HepG2 (cell line): ENCODE measurements at regions not wholly inside any gene's neighbourhood (a gene's known extent, or its start where the extent isn't known, plus 50 kb on each side); places are given as distances from the start of the nearest gene placed in this dataset.

ENCODE experiments used
- AKAP8 ChIP-seq: sonication (generic); formaldehyde crosslinking; IDR thresholded peaks from 2 replicates; pipeline ENCODE4 v1.5.1; 2020; ENCODE audit warnings: mild to moderate bottlenecking, missing genetic modification reagents
- ATF1 ChIP-seq: IDR thresholded peaks from 2 replicates; pipeline ENCODE4 v1.6.1; 2016; ENCODE audit warnings: mild to moderate bottlenecking, control low read depth
- ATF3 ChIP-seq: sonication (generic); formaldehyde crosslinking; IDR thresholded peaks from 2 replicates; pipeline ENCODE4 v1.4.0; 2020; ENCODE audit warnings: missing genetic modification reagents
- CBX5 ChIP-seq: sonication (generic); formaldehyde crosslinking; IDR thresholded peaks from 2 replicates; pipeline ENCODE4 v1.4.0; 2020; ENCODE audit warnings: missing genetic modification reagents, borderline replicate concordance
- FOXO1 ChIP-seq: sonication (generic); formaldehyde crosslinking; IDR thresholded peaks from 2 replicates; pipeline ENCODE4 v1.4.0; 2020; ENCODE audit warnings: missing genetic modification reagents
- JUN ChIP-seq: sonication (generic); formaldehyde crosslinking; IDR thresholded peaks from 2 replicates; pipeline ENCODE4 v1.4.0; 2020; ENCODE audit warnings: mild to moderate bottlenecking, missing genetic modification reagents
- RBAK ChIP-seq: sonication (generic); formaldehyde crosslinking; IDR thresholded peaks from 2 replicates; pipeline ENCODE4 v1.5.1; 2020; ENCODE audit warnings: mild to moderate bottlenecking, missing genetic modification reagents
- RELA ChIP-seq: sonication (generic); formaldehyde crosslinking; IDR thresholded peaks from 2 replicates; pipeline ENCODE4 v1.4.0; 2020; ENCODE audit warnings: missing genetic modification reagents
- RXRA ChIP-seq: sonication (generic); formaldehyde crosslinking; IDR thresholded peaks from 2 replicates; pipeline ENCODE4 v1.5.1; 2020; ENCODE audit warnings: missing genetic modification reagents
- YEATS2 ChIP-seq: sonication (generic); formaldehyde crosslinking; IDR thresholded peaks from 2 replicates; pipeline ENCODE4 v1.4.0; 2020; ENCODE audit warnings: missing genetic modification reagents, borderline replicate concordance
- ZFP90 ChIP-seq: sonication (generic); formaldehyde crosslinking; IDR thresholded peaks from 2 replicates; pipeline ENCODE4 v1.8.0; 2022; ENCODE audit warnings: missing genetic modification reagents, mild to moderate bottlenecking, inconsistent platforms, borderline replicate concordance
- ZKSCAN5 ChIP-seq: sonication (generic); formaldehyde crosslinking; IDR thresholded peaks from 2 replicates; pipeline ENCODE4 v1.5.1; 2020; ENCODE audit warnings: mild to moderate bottlenecking, missing genetic modification reagents
- ZNF256 ChIP-seq: sonication (generic); formaldehyde crosslinking; conservative IDR thresholded peaks from 2 replicates; pipeline ENCODE4 v1.4.0; 2020; ENCODE audit warnings: missing genetic modification reagents
- TF ChIP-seq, protein P1 (sequence below): sonication (generic); formaldehyde crosslinking; IDR thresholded peaks from 2 replicates; pipeline ENCODE4 v1.5.1; 2020; ENCODE audit warnings: mild to moderate bottlenecking, missing genetic modification reagents, borderline replicate concordance
- TF ChIP-seq, protein P2 (sequence below): IDR thresholded peaks from 2 replicates; pipeline ENCODE4 v1.6.1; 2016; ENCODE audit warnings: low read depth, borderline replicate concordance
- TF ChIP-seq, protein P3 (sequence below): sonication (generic); formaldehyde crosslinking; IDR thresholded peaks from 2 replicates; pipeline ENCODE4 v1.8.0; 2022; ENCODE audit warnings: missing genetic modification reagents, mild to moderate bottlenecking, inconsistent platforms, borderline replicate concordance
- TF ChIP-seq, protein P4 (sequence below): IDR thresholded peaks from 2 replicates; pipeline ENCODE4 v1.6.1; 2016

- TF ChIP-seq, protein P1, sequence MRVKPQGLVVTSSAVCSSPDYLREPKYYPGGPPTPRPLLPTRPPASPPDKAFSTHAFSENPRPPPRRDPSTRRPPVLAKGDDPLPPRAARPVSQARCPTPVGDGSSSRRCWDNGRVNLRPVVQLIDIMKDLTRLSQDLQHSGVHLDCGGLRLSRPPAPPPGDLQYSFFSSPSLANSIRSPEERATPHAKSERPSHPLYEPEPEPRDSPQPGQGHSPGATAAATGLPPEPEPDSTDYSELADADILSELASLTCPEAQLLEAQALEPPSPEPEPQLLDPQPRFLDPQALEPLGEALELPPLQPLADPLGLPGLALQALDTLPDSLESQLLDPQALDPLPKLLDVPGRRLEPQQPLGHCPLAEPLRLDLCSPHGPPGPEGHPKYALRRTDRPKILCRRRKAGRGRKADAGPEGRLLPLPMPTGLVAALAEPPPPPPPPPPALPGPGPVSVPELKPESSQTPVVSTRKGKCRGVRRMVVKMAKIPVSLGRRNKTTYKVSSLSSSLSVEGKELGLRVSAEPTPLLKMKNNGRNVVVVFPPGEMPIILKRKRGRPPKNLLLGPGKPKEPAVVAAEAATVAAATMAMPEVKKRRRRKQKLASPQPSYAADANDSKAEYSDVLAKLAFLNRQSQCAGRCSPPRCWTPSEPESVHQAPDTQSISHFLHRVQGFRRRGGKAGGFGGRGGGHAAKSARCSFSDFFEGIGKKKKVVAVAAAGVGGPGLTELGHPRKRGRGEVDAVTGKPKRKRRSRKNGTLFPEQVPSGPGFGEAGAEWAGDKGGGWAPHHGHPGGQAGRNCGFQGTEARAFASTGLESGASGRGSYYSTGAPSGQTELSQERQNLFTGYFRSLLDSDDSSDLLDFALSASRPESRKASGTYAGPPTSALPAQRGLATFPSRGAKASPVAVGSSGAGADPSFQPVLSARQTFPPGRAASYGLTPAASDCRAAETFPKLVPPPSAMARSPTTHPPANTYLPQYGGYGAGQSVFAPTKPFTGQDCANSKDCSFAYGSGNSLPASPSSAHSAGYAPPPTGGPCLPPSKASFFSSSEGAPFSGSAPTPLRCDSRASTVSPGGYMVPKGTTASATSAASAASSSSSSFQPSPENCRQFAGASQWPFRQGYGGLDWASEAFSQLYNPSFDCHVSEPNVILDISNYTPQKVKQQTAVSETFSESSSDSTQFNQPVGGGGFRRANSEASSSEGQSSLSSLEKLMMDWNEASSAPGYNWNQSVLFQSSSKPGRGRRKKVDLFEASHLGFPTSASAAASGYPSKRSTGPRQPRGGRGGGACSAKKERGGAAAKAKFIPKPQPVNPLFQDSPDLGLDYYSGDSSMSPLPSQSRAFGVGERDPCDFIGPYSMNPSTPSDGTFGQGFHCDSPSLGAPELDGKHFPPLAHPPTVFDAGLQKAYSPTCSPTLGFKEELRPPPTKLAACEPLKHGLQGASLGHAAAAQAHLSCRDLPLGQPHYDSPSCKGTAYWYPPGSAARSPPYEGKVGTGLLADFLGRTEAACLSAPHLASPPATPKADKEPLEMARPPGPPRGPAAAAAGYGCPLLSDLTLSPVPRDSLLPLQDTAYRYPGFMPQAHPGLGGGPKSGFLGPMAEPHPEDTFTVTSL (CRISPR knock-in tag), result peak; percentile 75; the same call in 1 of the 2 replicates
- peak; percentile 68; the same call in 1 of the 2 replicates for TF ChIP-seq RXRA (CRISPR knock-in tag)
- no peak for TF ChIP-seq ZKSCAN5 (CRISPR knock-in tag)
- no peak for TF ChIP-seq AKAP8 (CRISPR knock-in tag)
- no peak for TF ChIP-seq RBAK (CRISPR knock-in tag)
- TF ChIP-seq ZNF256, result no peak
- 0 out of 2 replicates have a peak, but pooled peaks have one; percentile 23 for TF ChIP-seq CBX5 (CRISPR knock-in tag)
- TF ChIP-seq RELA, result peak; percentile 76; the same call in 1 of the 2 replicates
- TF ChIP-seq ATF1 (CRISPR knock-in tag), result peak; percentile 71
- peak; percentile 55; the same call in 1 of the 2 replicates for TF ChIP-seq YEATS2
- TF ChIP-seq, protein P2, sequence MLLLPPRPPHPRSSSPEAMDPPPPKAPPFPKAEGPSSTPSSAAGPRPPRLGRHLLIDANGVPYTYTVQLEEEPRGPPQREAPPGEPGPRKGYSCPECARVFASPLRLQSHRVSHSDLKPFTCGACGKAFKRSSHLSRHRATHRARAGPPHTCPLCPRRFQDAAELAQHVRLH (CRISPR knock-in tag), result 0 out of 2 replicates have a peak, but pooled peaks have one; percentile 33
- TF ChIP-seq JUN (CRISPR knock-in tag), result peak; percentile 73
- TF ChIP-seq, protein P3, sequence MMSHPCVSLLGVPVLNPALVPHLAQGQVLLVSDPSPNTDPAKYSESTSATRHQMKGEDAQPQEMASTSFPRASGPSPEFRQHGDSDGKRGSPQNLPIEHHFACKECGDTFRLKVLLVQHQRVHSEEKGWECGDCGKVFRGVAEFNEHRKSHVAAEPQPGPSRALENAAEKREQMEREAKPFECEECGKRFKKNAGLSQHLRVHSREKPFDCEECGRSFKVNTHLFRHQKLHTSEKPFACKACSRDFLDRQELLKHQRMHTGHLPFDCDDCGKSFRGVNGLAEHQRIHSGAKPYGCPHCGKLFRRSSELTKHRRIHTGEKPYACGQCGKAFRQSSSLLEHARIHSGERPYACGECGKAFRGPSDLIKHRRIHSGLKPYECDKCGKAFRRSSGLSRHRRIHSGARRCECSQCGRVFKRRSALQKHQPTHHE (CRISPR knock-in tag), result no peak
- TF ChIP-seq, protein P4, sequence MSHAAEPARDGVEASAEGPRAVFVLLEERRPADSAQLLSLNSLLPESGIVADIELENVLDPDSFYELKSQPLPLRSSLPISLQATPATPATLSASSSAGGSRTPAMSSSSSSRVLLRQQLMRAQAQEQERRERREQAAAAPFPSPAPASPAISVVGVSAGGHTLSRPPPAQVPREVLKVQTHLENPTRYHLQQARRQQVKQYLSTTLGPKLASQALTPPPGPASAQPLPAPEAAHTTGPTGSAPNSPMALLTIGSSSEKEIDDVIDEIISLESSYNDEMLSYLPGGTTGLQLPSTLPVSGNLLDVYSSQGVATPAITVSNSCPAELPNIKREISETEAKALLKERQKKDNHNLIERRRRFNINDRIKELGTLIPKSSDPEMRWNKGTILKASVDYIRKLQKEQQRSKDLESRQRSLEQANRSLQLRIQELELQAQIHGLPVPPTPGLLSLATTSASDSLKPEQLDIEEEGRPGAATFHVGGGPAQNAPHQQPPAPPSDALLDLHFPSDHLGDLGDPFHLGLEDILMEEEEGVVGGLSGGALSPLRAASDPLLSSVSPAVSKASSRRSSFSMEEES (CRISPR knock-in tag), result peak; percentile 73
- 0 out of 2 replicates have a peak, but pooled peaks have one; percentile 55 for TF ChIP-seq FOXO1 (CRISPR knock-in tag)
- no peak for TF ChIP-seq ZFP90 (CRISPR knock-in tag)
- TF ChIP-seq ATF3 (CRISPR knock-in tag), result peak; percentile 90
Measured at GRCh38 chr2:62577994-62578781, 72.2 kb upstream of the TMEM17 start (continued).
